Heart left ventricle (tissue), 16 donors: ENCODE measurements at regions not wholly inside any gene's neighbourhood (a gene's known extent, or its start where the extent isn't known, plus 50 kb on each side); places are given as distances from the start of the nearest gene placed in this dataset.

ENCODE experiments used
- ATAC-seq, 4 donors: fragments of 200-7000 bp; cut with Tn5 transposase; one replicate each; pipeline ENCODE4 v1.9.1; 2020 to 2022; ENCODE audit warnings: moderate library complexity in 4 of 4, mild to moderate bottlenecking in 3 of 4, moderate number of reproducible peaks in 1 of 4
- DNase-seq, 5 donors: peaks; one replicate each; pipeline ENCODE4 v3.0.0-alpha.2; 2020
- H3K27ac ChIP-seq, 12 donors: fragments of 200-600 bp; sonication (generic) in 4 of 12; one replicate each; pipeline versions ENCODE4 v1.5.0 to v1.8.0; 2016 to 2022; ENCODE audit warnings: mild to moderate bottlenecking in 2 of 12
- H3K27me3 ChIP-seq, 9 donors: fragments of 200-600 bp; sonication (generic) in 2 of 9; one replicate each; pipeline versions ENCODE4 v1.5.1 to v1.8.0; 2016 to 2022; ENCODE audit warnings: mild to moderate bottlenecking in 3 of 9
- H3K36me3 ChIP-seq, 9 donors: fragments of 200-600 bp; sonication (generic) in 2 of 9; one replicate each; pipeline versions ENCODE4 v1.5.0 to v1.8.0; 2018 to 2022; ENCODE audit warnings: mild to moderate bottlenecking in 2 of 9
- H3K4me1 ChIP-seq, 12 donors: fragments of 200-600 bp; sonication (generic) in 4 of 12; one replicate each; pipeline versions ENCODE4 v1.5.0 to v1.8.0; 2016 to 2022; ENCODE audit warnings: mild to moderate bottlenecking in 3 of 12
- H3K4me3 ChIP-seq, 12 donors: fragments of 200-600 bp; sonication (generic) in 4 of 12; one replicate each; pipeline versions ENCODE4 v1.5.0 to v1.8.0; 2017 to 2022; ENCODE audit warnings: mild to moderate bottlenecking in 9 of 12, moderate library complexity in 4 of 12
- H3K9me3 ChIP-seq, 12 donors: fragments of 200-600 bp; sonication (generic) in 4 of 12; one replicate each; pipeline versions ENCODE4 v1.5.0 to v1.8.0; 2016 to 2022; ENCODE audit warnings: mild to moderate bottlenecking in 1 of 12
- CTCF ChIP-seq, 12 donors: fragments of 200-600 bp; sonication (generic) in 4 of 12; IDR thresholded peaks; one replicate each; pipeline versions ENCODE4 v1.5.0 to v1.8.0; 2018 to 2022; ENCODE audit warnings: antibody characterized with exemption in 12 of 12, mild to moderate bottlenecking in 5 of 12
- POLR2A ChIP-seq, 2 donors: fragments of 450-650 bp; IDR thresholded peaks; one replicate each; pipeline ENCODE4 v1.6.1; 2017; ENCODE audit warnings: antibody characterized with exemption in 2 of 2, mild to moderate bottlenecking in 2 of 2, moderate library complexity in 2 of 2
- WGBS, 4 donors: extraction: QIAGEN DNeasy Blood & Tissue Kit in 2 of 4; methylation state at CpG; one replicate each; pipeline versions ENCODE4 v1.1.5 to v1.1.7; 2013 to 2018; 5-methylcytosine and 5-hydroxymethylcytosine counted together
- intact Hi-C, 10 donors: fragments of 100-400 bp; cut with DNase I; formaldehyde crosslinking; loops; one replicate each; pipeline versions ENCODE4 v1.11.1 to v1.14.2; 2022
- donor health status: ischemic (EF 13 %, LVEDD 7.1; RV severe dilation, severe dysfunction).
- donor health status: healthy with polysubstance abuse.
- donor health status: DM: no; HTN: yes; CAD: no.
- donor health status: DM: no; HTN: no; CAD: no.
- donor health status: ischemic (EF 25% LVEDD 6.9; RV normal size, moderate dysfunction).
- donor health status: ischemic (EF 25% LVEDD 5.7; RV mildly dilated, moderate dysfunction).
- donor health status: healthy.
- donor health status: DM: yes; HTN: yes; CAD: no.
- donor health status: ischemic (EF 35%, LVEDD 5.7; RV mildly dilated, moderate dysfunction).
- donor health status: nonischemic (EF 11% LVEDD 7.7; RV severe dilation, severe dysfunction).
- donor health status: DM: yes; HTN: yes; CAD: no.
- donor health status: PGD.
- donor health status: ischemic (EF 29% LVEDD 5.4; RV normal size, mild dysfunction).
- donor health status: nonischemic (EF 23%, LVEDD 6.1; RV moderate dilation, normal function).

- TF ChIP-seq POLR2A (IDR thresholded peaks at IDR 0.05) (no peak), CTCF (IDR thresholded peaks at IDR 0.05) (no peak)
- no peaks in the 10 kb centered on the region for H3K36me3 ChIP-seq
- H3K27me3 ChIP-seq = no peaks in the 10 kb centered on the region
- H3K9me3 ChIP-seq = no peaks in the 10 kb centered on the region
- 52 to 73% (median 56%) methylated on average over 7 of the region's 7 CpGs for WGBS, 4 donors
- peaks cover 3 to 95% (median 64%) of the 10 kb centered on the region in 12 donors for H3K4me1 ChIP-seq
- H3K27ac ChIP-seq = peak overlapping the region in 8 of 12 donors; percentile 4 to 80 (median 46)
- DNase-seq = no peak
- no peak overlapping the region for H3K4me3 ChIP-seq
- intact Hi-C loops = loop anchor here in 8 of 10 donors (5.0 to 10.0 kb wide), 6 partner anchors 65 to 702 kb away; no protein-coding TSS in a partner anchor
- ATAC-seq = no peak
These were observed 72.8 kb downstream of the SIPA1L2 start for GRCh38 chr1:232557096-232557495.

- Histone ChIP-seq H3K36me3 (no peaks in the 10 kb centered on the region), H3K9me3 (no peaks in the 10 kb centered on the region), H3K4me3 (no peak overlapping the region), H3K27me3 (no peaks in the 10 kb centered on the region), H3K27ac (peak overlapping the region in 7 of 12 donors; percentile 31 to 80 (median 45)), H3K4me1 (peaks cover 3 to 91% (median 58%) of the 10 kb centered on the region in 12 donors)
- ATAC-seq (no peak), DNase-seq (no peak)
- 37 to 57% (median 45%) methylated on average over 5 of the region's 5 CpGs for WGBS, 4 donors
- TF ChIP-seq CTCF (IDR thresholded peaks at IDR 0.05) = no peak
- no peak for TF ChIP-seq POLR2A (IDR thresholded peaks at IDR 0.05)
- intact Hi-C loops = loop anchor here in 8 of 10 donors (5.0 to 10.0 kb wide), 6 partner anchors 66 to 702 kb away; no protein-coding TSS in a partner anchor
These were observed 73.6 kb downstream of the SIPA1L2 start for GRCh38 chr1:232556351-232556750.

- no peak overlapping the region for H3K4me3 ChIP-seq
- DNase-seq = no peak
- ATAC-seq = peak; percentile 16 to 70 (median 63)
- intact Hi-C loops = loop anchor here in 8 of 10 donors (5.0 to 10.0 kb wide), 6 partner anchors 67 to 701 kb away; no protein-coding TSS in a partner anchor
- H3K27me3 ChIP-seq = no peaks in the 10 kb centered on the region
- WGBS, 4 donors = 45 to 50% (median 48%) methylated on average over 2 of the region's 2 CpGs
- H3K9me3 ChIP-seq = no peaks in the 10 kb centered on the region
- H3K27ac ChIP-seq = peak overlapping the region in 9 of 12 donors; percentile 44 to 80 (median 65)
- no peaks in the 10 kb centered on the region for H3K36me3 ChIP-seq
- peaks cover 3 to 84% (median 59%) of the 10 kb centered on the region in 12 donors for H3K4me1 ChIP-seq
- TF ChIP-seq CTCF (IDR thresholded peaks at IDR 0.05) = no peak
- no peak for TF ChIP-seq POLR2A (IDR thresholded peaks at IDR 0.05)
These were observed 74.3 kb downstream of the SIPA1L2 start for GRCh38 chr1:232555494-232556210.

- Histone ChIP-seq H3K4me1 (peaks cover 3 to 83% (median 59%) of the 10 kb centered on the region in 12 donors), H3K9me3 (no peaks in the 10 kb centered on the region), H3K27me3 (no peaks in the 10 kb centered on the region), H3K36me3 (no peaks in the 10 kb centered on the region), H3K4me3 (peak overlapping the region in 1 of 12 donors; percentile 7), H3K27ac (peak overlapping the region in 11 of 12 donors; percentile 24 to 80 (median 65))
- ATAC-seq (no peak), DNase-seq (no peak)
- intact Hi-C loops = loop anchor here in 6 of 10 donors (5.0 to 10.0 kb wide), 6 partner anchors 42 to 700 kb away; no protein-coding TSS in a partner anchor
- 11 to 20% (median 13%) methylated on average over 6 of the region's 6 CpGs for WGBS, 4 donors
- TF ChIP-seq POLR2A (IDR thresholded peaks at IDR 0.05) (no peak), CTCF (IDR thresholded peaks at IDR 0.05) (no peak)
These were observed 75.5 kb downstream of the SIPA1L2 start for GRCh38 chr1:232554409-232554808.
